LHCN-M2 (cell line): ENCODE measurements at regions not wholly inside any gene's neighbourhood (a gene's known extent, or its start where the extent isn't known, plus 50 kb on each side); places are given as distances from the start of the nearest gene placed in this dataset.
"Not testable (repeated sequence)": the region's sequence is repeated elsewhere in the genome, so short reads cannot be mapped to it uniquely, and the experiment has no call there.

Experiments used
- DNase-seq: peaks from one replicate; pipeline ENCODE4 v3.0.0-alpha.2; 2012; ENCODE audit warnings: low read depth

GRCh38 chrX:82528525-82528924, 979.6 kb upstream of the POU3F4 start:
- no peak for DNase-seq

GRCh38 chrX:82534086-82534597, 973.9 kb upstream of the POU3F4 start:
- no peak for DNase-seq

GRCh38 chrX:82537205-82537604, 970.9 kb upstream of the POU3F4 start:
- DNase-seq = not testable (repeated sequence)

- DNase-seq = no peak
Observed at GRCh38 chrX:82541822-82542221, 966.3 kb upstream of the POU3F4 start.

- not testable (repeated sequence) for DNase-seq
Observed at GRCh38 chrX:82552201-82552600, 955.9 kb upstream of the POU3F4 start.

- peak; percentile 10 for DNase-seq
Observed at GRCh38 chrX:82556588-82556987, 951.5 kb upstream of the POU3F4 start.

GRCh38 chrX:82585868-82586267, 922.2 kb upstream of the POU3F4 start:
- peak; percentile 11 for DNase-seq

GRCh38 chrX:82589410-82589809, 918.7 kb upstream of the POU3F4 start:
- DNase-seq = peak; percentile 54

GRCh38 chrX:82591421-82591820, 916.7 kb upstream of the POU3F4 start:
- DNase-seq = no peak

GRCh38 chrX:82626978-82627377, 881.1 kb upstream of the POU3F4 start:
- no peak for DNase-seq

GRCh38 chrX:82627568-82627967, 880.5 kb upstream of the POU3F4 start:
- no peak for DNase-seq

- DNase-seq = peak; percentile 11
Observed at GRCh38 chrX:82648062-82648461, 860.0 kb upstream of the POU3F4 start.

GRCh38 chrX:82649645-82650044, 858.4 kb upstream of the POU3F4 start:
- no peak for DNase-seq

GRCh38 chrX:82658492-82658891, 849.6 kb upstream of the POU3F4 start:
- DNase-seq = no peak

- DNase-seq = peak; percentile 17
Observed at GRCh38 chrX:82666355-82666754, 841.7 kb upstream of the POU3F4 start.

GRCh38 chrX:82675104-82675503, 833.0 kb upstream of the POU3F4 start:
- no peak for DNase-seq

- peak; percentile 5 for DNase-seq
Observed at GRCh38 chrX:82676386-82676785, 831.7 kb upstream of the POU3F4 start.

GRCh38 chrX:82677286-82677685, 830.8 kb upstream of the POU3F4 start:
- no peak for DNase-seq

GRCh38 chrX:82692991-82693390, 815.1 kb upstream of the POU3F4 start:
- no peak for DNase-seq

GRCh38 chrX:82695066-82695465, 813.0 kb upstream of the POU3F4 start:
- peak; percentile 27 for DNase-seq

- DNase-seq = no peak
Observed at GRCh38 chrX:82703551-82703950, 804.5 kb upstream of the POU3F4 start.

GRCh38 chrX:82711457-82711856, 796.6 kb upstream of the POU3F4 start:
- DNase-seq = no peak

- DNase-seq = no peak
Observed at GRCh38 chrX:82721891-82722290, 786.2 kb upstream of the POU3F4 start.

GRCh38 chrX:82723806-82724205, 784.3 kb upstream of the POU3F4 start:
- DNase-seq = no peak
